ENCODE measurements at regions not wholly inside any gene's neighbourhood (a gene's known extent, or its start where the extent isn't known, plus 50 kb on each side); places are given as distances from the start of the nearest gene placed in this dataset.
A peak's percentile ranks its signal among the peaks of the same experiment; 100 is the strongest.

DNA sequence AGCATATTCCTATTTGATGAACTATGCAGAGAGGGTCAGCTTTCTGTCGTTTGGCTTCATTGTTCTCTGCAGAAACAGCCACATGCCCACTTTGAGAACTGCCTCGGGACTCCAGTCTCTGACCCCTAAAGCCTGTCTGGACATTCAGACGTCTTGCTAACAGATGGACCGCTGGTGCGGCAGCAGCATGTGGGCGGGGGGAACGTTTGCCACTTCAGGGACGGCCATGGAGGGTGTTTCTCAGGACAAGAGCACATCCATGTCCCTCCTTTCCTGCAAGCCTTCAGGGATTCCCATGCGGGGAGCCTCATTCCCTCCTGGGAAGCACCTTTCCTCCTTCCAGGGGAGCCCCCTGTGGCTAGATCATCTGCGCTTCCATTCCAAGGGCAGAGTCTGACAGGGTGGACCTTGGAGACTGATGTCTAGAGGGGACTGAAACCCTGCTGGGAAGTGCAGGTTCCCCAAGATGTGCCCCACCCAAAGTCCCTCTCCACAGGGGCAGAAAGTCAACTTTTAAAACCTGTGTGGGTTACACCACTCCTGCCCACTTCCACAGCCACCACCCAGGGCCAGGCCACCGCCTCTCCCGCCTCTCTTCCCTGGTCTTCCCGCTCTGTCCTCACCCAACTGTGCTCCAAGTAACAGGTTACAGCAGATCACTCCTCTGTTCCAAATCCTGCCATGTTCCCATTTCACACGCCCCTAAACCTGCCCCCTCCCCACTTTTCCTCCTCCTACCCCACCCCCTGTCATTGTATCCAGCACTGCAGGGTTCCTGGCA is 94.8 kb upstream of the PMEPA1 start:
- intact Hi-C loops (cut with micrococcal nuclease; ENCODE audit: unreplicated experiment), result no loop called here
- H3K27me3 Mint-ChIP-seq (ENCODE audit: insufficient read depth, unreplicated experiment), result peaks cover 9% of the 10 kb centered on the region
- Histone ChIP-seq H3K9me3 (no peaks in the 10 kb centered on the region), H3K27me3 (replicated peaks; ENCODE audit: control insufficient read depth, insufficient read depth, low read length) (no peaks in the 10 kb centered on the region), H3K4me3 (ENCODE audit: low read depth, low read length) (no peak overlapping the region), H3K36me3 (ENCODE audit: control insufficient read depth, insufficient read depth, low read length) (no peaks in the 10 kb centered on the region), H3K4me1 (no peaks in the 10 kb centered on the region)
- H3K27ac Mint-ChIP-seq (ENCODE audit: unreplicated experiment), result no peak overlapping the region
- ChIA-PET POLR2A (no interaction called here), CTCF (no interaction called here)
- BruUV-seq (replicated peaks), result no TSS peak
- no peaks in the 10 kb centered on the region for H3K36me3 Mint-ChIP-seq (ENCODE audit: insufficient read depth, unreplicated experiment)
- H3K4me3 Mint-ChIP-seq (ENCODE audit: unreplicated experiment), result no peak overlapping the region
- TF ChIP-seq, protein P1, sequence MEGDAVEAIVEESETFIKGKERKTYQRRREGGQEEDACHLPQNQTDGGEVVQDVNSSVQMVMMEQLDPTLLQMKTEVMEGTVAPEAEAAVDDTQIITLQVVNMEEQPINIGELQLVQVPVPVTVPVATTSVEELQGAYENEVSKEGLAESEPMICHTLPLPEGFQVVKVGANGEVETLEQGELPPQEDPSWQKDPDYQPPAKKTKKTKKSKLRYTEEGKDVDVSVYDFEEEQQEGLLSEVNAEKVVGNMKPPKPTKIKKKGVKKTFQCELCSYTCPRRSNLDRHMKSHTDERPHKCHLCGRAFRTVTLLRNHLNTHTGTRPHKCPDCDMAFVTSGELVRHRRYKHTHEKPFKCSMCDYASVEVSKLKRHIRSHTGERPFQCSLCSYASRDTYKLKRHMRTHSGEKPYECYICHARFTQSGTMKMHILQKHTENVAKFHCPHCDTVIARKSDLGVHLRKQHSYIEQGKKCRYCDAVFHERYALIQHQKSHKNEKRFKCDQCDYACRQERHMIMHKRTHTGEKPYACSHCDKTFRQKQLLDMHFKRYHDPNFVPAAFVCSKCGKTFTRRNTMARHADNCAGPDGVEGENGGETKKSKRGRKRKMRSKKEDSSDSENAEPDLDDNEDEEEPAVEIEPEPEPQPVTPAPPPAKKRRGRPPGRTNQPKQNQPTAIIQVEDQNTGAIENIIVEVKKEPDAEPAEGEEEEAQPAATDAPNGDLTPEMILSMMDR (IDR thresholded peaks at IDR 0.05; ENCODE audit: insufficient read depth in 1 of 2, low read depth in 1 of 2, low read length in 1 of 2, severe bottlenecking in 1 of 2, unreplicated experiment in 1 of 2), result no peak
- no peaks in the 10 kb centered on the region for H3K4me1 Mint-ChIP-seq (ENCODE audit: low read depth, unreplicated experiment)
- no peak for DNase-seq
- no peaks in the 10 kb centered on the region for H3K9me3 Mint-ChIP-seq (ENCODE audit: unreplicated experiment)

DNA sequence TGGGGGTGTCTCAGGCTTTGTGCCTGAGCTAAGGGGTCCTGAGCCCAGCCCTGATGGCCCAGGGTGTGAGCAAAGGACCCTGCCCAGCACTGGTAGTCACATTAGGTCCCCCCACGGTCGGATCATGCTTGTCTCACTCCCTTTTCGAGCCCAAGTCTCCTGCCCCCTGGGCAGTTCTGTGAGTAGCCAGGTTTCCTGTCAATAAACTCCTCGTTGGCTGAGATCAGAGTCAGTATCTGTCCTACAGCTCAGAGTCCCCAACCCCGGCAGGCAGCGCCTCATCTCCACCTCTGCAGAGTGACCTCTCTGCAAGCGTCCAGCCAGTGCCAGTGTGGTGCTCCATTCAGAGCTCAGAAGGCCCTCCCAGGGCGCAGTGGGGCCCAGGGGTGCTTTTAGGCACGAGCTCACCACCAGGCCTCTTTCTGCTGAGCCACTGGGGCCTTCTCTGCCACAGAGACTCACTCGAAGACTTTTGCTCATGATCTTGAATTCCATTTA is 93.7 kb upstream of the PMEPA1 start:
- DNase-seq, result no peak
- TF ChIP-seq, protein P1 (IDR thresholded peaks at IDR 0.05; ENCODE audit: insufficient read depth in 1 of 2, low read depth in 1 of 2, low read length in 1 of 2, severe bottlenecking in 1 of 2, unreplicated experiment in 1 of 2), result no peak
- intact Hi-C loops (cut with micrococcal nuclease; ENCODE audit: unreplicated experiment), result no loop called here
- ChIA-PET CTCF (interaction anchor here (1.0 kb wide), 1 partner anchor 24 kb away, joined by 3 read pairs; no protein-coding TSS in a partner anchor), POLR2A (no interaction called here)
- H3K4me1 ChIP-seq, result no peaks in the 10 kb centered on the region
- BruUV-seq (replicated peaks), result no TSS peak
- no peak overlapping the region for H3K4me3 Mint-ChIP-seq (ENCODE audit: unreplicated experiment)
- peaks cover 12% of the 10 kb centered on the region for H3K27me3 Mint-ChIP-seq (ENCODE audit: insufficient read depth, unreplicated experiment)
- H3K4me3 ChIP-seq (ENCODE audit: low read depth, low read length), result no peak overlapping the region
- H3K4me1 Mint-ChIP-seq (ENCODE audit: low read depth, unreplicated experiment), result no peaks in the 10 kb centered on the region
- H3K9me3 ChIP-seq, result no peaks in the 10 kb centered on the region
- no peak overlapping the region for H3K27ac Mint-ChIP-seq (ENCODE audit: unreplicated experiment)
- no peaks in the 10 kb centered on the region for H3K36me3 ChIP-seq (ENCODE audit: control insufficient read depth, insufficient read depth, low read length)
- H3K27me3 ChIP-seq (replicated peaks; ENCODE audit: control insufficient read depth, insufficient read depth, low read length), result no peaks in the 10 kb centered on the region
- H3K36me3 Mint-ChIP-seq (ENCODE audit: insufficient read depth, unreplicated experiment), result no peaks in the 10 kb centered on the region
- H3K9me3 Mint-ChIP-seq (ENCODE audit: unreplicated experiment), result no peaks in the 10 kb centered on the region

DNA sequence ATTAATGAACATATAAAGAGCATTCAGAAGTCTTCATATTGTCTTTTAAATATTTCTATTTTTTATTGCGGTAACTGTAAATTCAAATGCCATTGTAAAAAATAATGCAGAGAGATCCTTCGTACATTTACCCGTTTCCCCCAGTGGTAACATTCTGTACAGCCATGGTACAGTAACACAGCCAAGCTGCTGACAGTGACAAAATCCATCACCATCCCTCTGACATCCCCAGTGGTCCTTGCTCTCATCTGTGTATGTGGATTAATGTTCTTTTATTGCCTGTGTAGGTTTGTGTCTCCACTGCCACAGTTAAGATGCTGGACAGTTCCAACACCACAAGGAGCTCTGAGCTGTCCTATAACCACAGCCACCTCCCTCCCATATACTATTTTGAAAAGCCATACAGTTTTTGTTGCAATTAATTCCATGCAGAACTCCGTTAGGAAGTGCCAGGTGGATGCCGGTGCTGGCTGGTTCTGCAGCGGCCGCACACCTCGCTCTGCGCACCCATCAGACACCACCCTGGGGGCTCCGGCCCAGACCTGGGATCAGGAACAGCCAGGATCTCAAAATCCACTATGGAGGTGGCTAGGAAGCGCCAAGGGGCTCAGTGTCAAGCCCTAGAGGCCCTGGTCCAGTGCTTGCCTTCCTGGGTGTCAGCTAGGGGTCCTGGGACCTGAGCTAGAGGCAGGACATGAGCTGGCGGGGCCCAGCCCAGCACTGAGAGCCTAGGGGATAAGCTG is 93.1 kb upstream of the PMEPA1 start:
- TF ChIP-seq, protein P1 (IDR thresholded peaks at IDR 0.05; ENCODE audit: insufficient read depth in 1 of 2, low read depth in 1 of 2, low read length in 1 of 2, severe bottlenecking in 1 of 2, unreplicated experiment in 1 of 2), result no peak
- Mint-ChIP-seq H3K36me3 (ENCODE audit: insufficient read depth, unreplicated experiment) (no peaks in the 10 kb centered on the region), H3K27ac (ENCODE audit: unreplicated experiment) (no peak overlapping the region), H3K4me3 (ENCODE audit: unreplicated experiment) (no peak overlapping the region), H3K4me1 (ENCODE audit: low read depth, unreplicated experiment) (no peaks in the 10 kb centered on the region), H3K27me3 (ENCODE audit: insufficient read depth, unreplicated experiment) (peaks cover 12% of the 10 kb centered on the region), H3K9me3 (ENCODE audit: unreplicated experiment) (no peaks in the 10 kb centered on the region)
- intact Hi-C loops (cut with micrococcal nuclease; ENCODE audit: unreplicated experiment), result no loop called here
- Histone ChIP-seq H3K9me3 (no peaks in the 10 kb centered on the region), H3K27me3 (replicated peaks; ENCODE audit: control insufficient read depth, insufficient read depth, low read length) (no peaks in the 10 kb centered on the region), H3K36me3 (ENCODE audit: control insufficient read depth, insufficient read depth, low read length) (no peaks in the 10 kb centered on the region), H3K4me3 (ENCODE audit: low read depth, low read length) (no peak overlapping the region), H3K4me1 (no peaks in the 10 kb centered on the region)
- CTCF ChIA-PET, result interaction anchor here (0.6 to 1.0 kb wide), 2 partner anchors 23 to 493 kb away, joined by 3 read pairs; no protein-coding TSS in a partner anchor
- POLR2A ChIA-PET, result no interaction called here
- DNase-seq, result peak in 1 of 2 experiments; percentile 27
- BruUV-seq (replicated peaks), result no TSS peak
